Activated CD8-positive, alpha-beta T cell treated with anti-CD3 and anti-CD28 coated beads, Interleukin-2, amount 10 ng/mL, durations not matched to agents 7 days and 5 days (primary cell): ENCODE measurements at regions not wholly inside any gene's neighbourhood (a gene's known extent, or its start where the extent isn't known, plus 50 kb on each side); places are given as distances from the start of the nearest gene placed in this dataset.
"Not testable (repeated sequence)": the region's sequence is repeated elsewhere in the genome, so short reads cannot be mapped to it uniquely, and the experiment has no call there.

ENCODE experiments used
- ATAC-seq: fragments of 150-1000 bp; cut with Tn5 transposase; one replicate; pipeline ENCODE4 v1.10.0; 2021; ENCODE audit warnings: moderate library complexity
- CTCF ChIA-PET: fragments of 350-600 bp; sonication (Branson Sonifier 250); formaldehyde crosslinking; loops from one replicate; lab custom pipeline; 2021; ENCODE audit warnings: antibody characterized with exemption; lab: Charles Lee
- POLR2A ChIA-PET: fragments of 350-600 bp; sonication (Branson Sonifier 250); formaldehyde crosslinking; loops from one replicate; lab custom pipeline; 2021; ENCODE audit warnings: antibody characterized with exemption; lab: Charles Lee
- DNase-seq: peaks from one replicate; pipeline ENCODE4 v3.0.0-alpha.2; 2020
- H3K27ac Mint-ChIP-seq: one replicate; pipeline ENCODE4 v1.8.0; 2021; ENCODE audit warnings: mild to moderate bottlenecking, mixed read lengths
- H3K27me3 Mint-ChIP-seq: one replicate; pipeline ENCODE4 v1.8.0; 2021; ENCODE audit warnings: low read depth, mixed read lengths
- H3K36me3 Mint-ChIP-seq: one replicate; pipeline ENCODE4 v1.8.0; 2021; ENCODE audit warnings: low read depth, mixed read lengths
- H3K4me1 Mint-ChIP-seq: one replicate; pipeline ENCODE4 v1.8.0; 2021; ENCODE audit warnings: low read depth, mixed read lengths
- H3K4me3 Mint-ChIP-seq: one replicate; pipeline ENCODE4 v1.8.0; 2021; ENCODE audit warnings: mild to moderate bottlenecking, mixed read lengths
- H3K9me3 Mint-ChIP-seq: one replicate; pipeline ENCODE4 v1.8.0; 2022; ENCODE audit warnings: mixed read lengths; ENCODE audit not compliant: insufficient read depth

DNA sequence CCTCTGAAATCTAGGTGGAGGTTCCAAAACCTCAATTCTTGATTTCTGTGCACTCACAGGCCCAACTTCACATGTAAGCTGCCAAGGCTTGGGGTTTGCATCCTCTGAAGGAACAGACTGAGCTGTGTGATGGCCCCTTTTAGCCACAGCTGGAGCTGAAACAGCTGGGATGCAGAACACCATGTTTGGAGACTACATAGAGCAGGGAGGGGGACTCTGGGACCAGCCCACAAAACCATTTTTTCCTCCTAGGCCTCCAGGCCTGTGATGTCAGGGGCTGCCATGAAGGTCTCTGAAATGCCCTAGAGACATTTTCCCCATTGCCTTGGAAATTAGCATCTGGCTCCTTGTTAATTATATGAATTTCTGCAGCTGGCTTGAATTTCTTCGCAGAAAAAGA, 1025.9 kb upstream of the NOVA1 start:
- peaks cover 45% of the 10 kb centered on the region for H3K9me3 Mint-ChIP-seq
- no peaks in the 10 kb centered on the region for H3K4me1 Mint-ChIP-seq
- H3K36me3 Mint-ChIP-seq, result no peaks in the 10 kb centered on the region
- no peak overlapping the region for H3K27ac Mint-ChIP-seq
- H3K27me3 Mint-ChIP-seq, result no peaks in the 10 kb centered on the region
- DNase-seq (no peak), ATAC-seq (no peak)
- ChIA-PET POLR2A (no interaction called here), CTCF (no interaction called here)
- no peak overlapping the region for H3K4me3 Mint-ChIP-seq

GRCh38 chr14:27634056-27634970, 1036.5 kb upstream of the NOVA1 start:
- CTCF ChIA-PET, result no interaction called here
- H3K9me3 Mint-ChIP-seq, result peaks cover 13% of the 10 kb centered on the region
- no peak for DNase-seq
- H3K4me1 Mint-ChIP-seq, result no peaks in the 10 kb centered on the region
- H3K4me3 Mint-ChIP-seq, result no peak overlapping the region
- no peaks in the 10 kb centered on the region for H3K36me3 Mint-ChIP-seq
- H3K27me3 Mint-ChIP-seq, result no peaks in the 10 kb centered on the region
- POLR2A ChIA-PET, result no interaction called here
- ATAC-seq, result no peak
- no peak overlapping the region for H3K27ac Mint-ChIP-seq

- H3K4me1 Mint-ChIP-seq, H3K27me3 Mint-ChIP-seq, H3K9me3 Mint-ChIP-seq, H3K4me3 Mint-ChIP-seq, H3K27ac Mint-ChIP-seq, ATAC-seq, POLR2A ChIA-PET, DNase-seq, H3K36me3 Mint-ChIP-seq, CTCF ChIA-PET: not testable (repeated sequence)
These were observed 1042.9 kb upstream of the NOVA1 start for GRCh38 chr14:27640688-27641087.

DNA sequence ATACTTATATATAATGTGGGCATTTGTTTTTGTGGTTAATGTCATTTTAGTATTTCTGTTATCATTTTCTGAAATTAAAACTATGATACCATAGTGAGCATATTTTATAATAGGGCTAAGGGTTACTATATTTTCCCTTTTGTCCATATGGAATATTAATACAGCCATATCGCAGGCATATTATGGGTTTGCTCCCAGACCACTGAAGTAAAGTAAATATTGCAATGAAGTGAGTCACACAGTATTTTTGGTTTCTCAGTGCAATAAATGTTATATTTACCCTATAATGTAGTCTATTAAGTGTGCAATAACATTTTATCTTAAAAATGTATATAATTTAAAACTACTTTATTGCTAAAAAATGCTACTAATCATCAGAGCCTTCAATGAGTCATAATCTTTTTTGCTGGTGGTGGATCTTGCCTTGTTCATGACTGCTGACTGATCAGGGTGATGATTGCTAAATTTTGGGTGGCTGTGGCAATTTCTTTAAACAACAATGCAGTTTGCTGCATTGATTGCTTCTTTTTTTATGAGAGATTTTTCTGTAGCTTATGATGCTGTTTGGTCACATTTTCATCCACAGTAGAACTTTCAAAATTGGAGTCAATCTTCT, 1044.5 kb upstream of the NOVA1 start:
- Mint-ChIP-seq H3K27ac (no peak overlapping the region), H3K9me3 (peaks cover 9% of the 10 kb centered on the region), H3K27me3 (no peaks in the 10 kb centered on the region), H3K36me3 (no peaks in the 10 kb centered on the region), H3K4me1 (no peaks in the 10 kb centered on the region), H3K4me3 (no peak overlapping the region)
- POLR2A ChIA-PET, result no interaction called here
- DNase-seq (no peak), ATAC-seq (no peak)
- CTCF ChIA-PET, result no interaction called here

DNA sequence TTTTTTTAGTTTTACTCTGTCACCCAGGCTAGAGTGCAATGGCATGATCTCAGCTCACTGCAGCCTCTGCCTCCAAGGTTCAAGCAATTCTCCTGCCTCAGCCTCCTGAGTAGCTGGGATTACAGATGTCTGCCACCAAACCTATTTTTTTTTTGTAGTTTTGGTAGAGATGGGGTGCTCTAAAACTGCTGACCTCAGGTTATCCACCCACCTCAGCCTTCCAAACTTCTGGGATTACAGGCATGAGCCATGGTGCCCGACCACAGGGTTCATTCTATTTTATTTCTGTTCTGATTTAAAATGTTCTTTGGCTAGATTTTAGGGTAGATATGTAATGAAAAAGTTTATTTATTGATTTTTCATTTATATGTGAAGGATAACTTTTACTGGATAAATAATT, 1062.8 kb upstream of the NOVA1 start:
- Mint-ChIP-seq H3K36me3 (peaks cover 2% of the 10 kb centered on the region), H3K9me3 (peaks cover 16% of the 10 kb centered on the region), H3K4me3 (no peak overlapping the region), H3K4me1 (no peaks in the 10 kb centered on the region), H3K27me3 (no peaks in the 10 kb centered on the region), H3K27ac (no peak overlapping the region)
- ChIA-PET POLR2A (interaction anchor here (0.7 kb wide), 1 partner anchor 1695 kb away, joined by 3 read pairs; no protein-coding TSS in a partner anchor), CTCF (no interaction called here)
- DNase-seq, result no peak
- no peak for ATAC-seq

GRCh38 chr14:27668531-27668930, 1070.7 kb upstream of the NOVA1 start:
- CTCF ChIA-PET, result no interaction called here
- H3K9me3 Mint-ChIP-seq, result peaks cover 26% of the 10 kb centered on the region
- no peak for DNase-seq
- no peaks in the 10 kb centered on the region for H3K27me3 Mint-ChIP-seq
- POLR2A ChIA-PET, result no interaction called here
- no peaks in the 10 kb centered on the region for H3K4me1 Mint-ChIP-seq
- H3K27ac Mint-ChIP-seq, result no peak overlapping the region
- ATAC-seq, result no peak
- H3K36me3 Mint-ChIP-seq, result no peaks in the 10 kb centered on the region
- no peak overlapping the region for H3K4me3 Mint-ChIP-seq

DNA sequence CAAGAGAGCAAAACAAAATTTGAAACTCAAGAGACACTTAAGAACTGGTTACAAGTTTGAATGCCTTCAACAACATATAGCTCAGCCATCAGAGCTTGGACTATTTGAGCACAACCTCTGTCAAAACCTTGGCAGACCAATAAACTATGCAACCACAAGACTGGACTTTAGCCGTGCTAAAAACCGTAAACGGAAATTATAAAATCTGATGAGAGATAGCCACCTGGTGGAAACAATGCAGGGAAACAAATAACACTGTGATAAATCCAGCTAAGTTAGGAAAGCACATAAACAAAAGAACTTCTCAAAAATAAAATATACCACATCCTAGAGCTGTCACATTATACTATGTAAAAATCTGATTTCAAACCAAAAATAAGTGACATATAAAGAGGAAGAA, 1074.2 kb upstream of the NOVA1 start:
- ATAC-seq (no peak), DNase-seq (no peak)
- CTCF ChIA-PET, result no interaction called here
- Mint-ChIP-seq H3K9me3 (peaks cover 26% of the 10 kb centered on the region), H3K27me3 (no peaks in the 10 kb centered on the region), H3K4me1 (no peaks in the 10 kb centered on the region), H3K36me3 (no peaks in the 10 kb centered on the region), H3K27ac (no peak overlapping the region), H3K4me3 (no peak overlapping the region)
- POLR2A ChIA-PET, result no interaction called here

- ATAC-seq, DNase-seq, H3K27me3 Mint-ChIP-seq, POLR2A ChIA-PET, CTCF ChIA-PET, H3K27ac Mint-ChIP-seq, H3K4me1 Mint-ChIP-seq, H3K4me3 Mint-ChIP-seq, H3K36me3 Mint-ChIP-seq: not testable (repeated sequence)
- peaks cover 22% of the 10 kb centered on the region for H3K9me3 Mint-ChIP-seq
These were observed 1075.2 kb upstream of the NOVA1 start for GRCh38 chr14:27672811-27673737.

- ChIA-PET POLR2A (no interaction called here), CTCF (no interaction called here)
- H3K4me1 Mint-ChIP-seq, result no peaks in the 10 kb centered on the region
- DNase-seq (no peak), ATAC-seq (no peak)
- H3K4me3 Mint-ChIP-seq, result no peak overlapping the region
- H3K9me3 Mint-ChIP-seq, result peaks cover 20% of the 10 kb centered on the region
- no peak overlapping the region for H3K27ac Mint-ChIP-seq
- no peaks in the 10 kb centered on the region for H3K36me3 Mint-ChIP-seq
- no peaks in the 10 kb centered on the region for H3K27me3 Mint-ChIP-seq
These were observed 1080.5 kb upstream of the FOXG1 start for GRCh38 chr14:27686137-27686536.

GRCh38 chr14:27688841-27689444, 1077.6 kb upstream of the FOXG1 start:
- Mint-ChIP-seq H3K36me3 (no peaks in the 10 kb centered on the region), H3K27ac (no peak overlapping the region), H3K27me3 (no peaks in the 10 kb centered on the region), H3K4me3 (no peak overlapping the region), H3K4me1 (no peaks in the 10 kb centered on the region), H3K9me3 (peaks cover 19% of the 10 kb centered on the region)
- DNase-seq (no peak), ATAC-seq (no peak)
- CTCF ChIA-PET, result no interaction called here
- POLR2A ChIA-PET, result no interaction called here

DNA sequence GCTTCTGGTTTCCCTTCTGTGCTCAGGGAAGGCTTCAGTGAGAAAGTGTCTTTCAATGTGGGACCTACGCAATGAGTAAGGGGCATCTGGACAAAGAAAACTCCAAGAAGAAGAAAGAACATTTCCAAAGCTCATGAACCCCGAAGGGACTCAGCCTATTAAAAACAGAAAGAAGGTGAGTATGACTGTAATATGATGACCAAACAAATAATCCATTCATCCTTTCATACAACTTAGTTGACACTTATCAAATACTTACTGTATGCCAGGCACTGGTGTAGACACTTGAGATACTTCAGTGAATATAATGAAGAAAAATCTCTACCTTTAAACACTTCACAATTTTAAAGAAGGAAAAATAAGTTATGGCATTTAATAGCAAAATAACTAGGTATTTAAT, 1054.2 kb upstream of the FOXG1 start:
- ChIA-PET CTCF (no interaction called here), POLR2A (no interaction called here)
- H3K36me3 Mint-ChIP-seq, result no peaks in the 10 kb centered on the region
- no peak overlapping the region for H3K4me3 Mint-ChIP-seq
- H3K4me1 Mint-ChIP-seq, result no peaks in the 10 kb centered on the region
- DNase-seq, result no peak
- no peak overlapping the region for H3K27ac Mint-ChIP-seq
- ATAC-seq, result no peak
- H3K27me3 Mint-ChIP-seq, result no peaks in the 10 kb centered on the region
- H3K9me3 Mint-ChIP-seq, result peaks cover 28% of the 10 kb centered on the region
